ENCODE measurements at regions not wholly inside any gene's neighbourhood (a gene's known extent, or its start where the extent isn't known, plus 50 kb on each side); places are given as distances from the start of the nearest gene placed in this dataset.
"Not testable (repeated sequence)": the region's sequence is repeated elsewhere in the genome, so short reads cannot be mapped to it uniquely, and the experiment has no call there.

DNA sequence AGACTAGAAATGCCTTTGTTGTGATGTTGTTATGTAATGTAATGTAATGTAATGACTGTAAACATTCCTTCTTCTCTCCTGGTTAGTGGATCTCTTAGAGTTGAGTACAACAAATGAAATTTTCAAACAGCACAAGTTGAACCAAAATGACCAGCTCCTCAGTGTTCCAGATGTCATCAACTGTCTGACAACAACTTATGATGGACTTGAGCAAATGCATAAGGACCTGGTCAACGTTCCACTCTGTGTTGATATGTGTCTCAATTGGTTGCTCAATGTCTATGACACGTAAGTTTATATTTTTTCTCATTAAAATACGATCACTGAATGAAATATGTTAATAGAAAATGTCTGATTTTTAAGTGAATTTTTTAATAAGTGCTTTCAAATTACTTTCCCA is 496.7 kb downstream of the UTRN start:
- no peak overlapping the region for H3K27ac ChIP-seq
- no peaks in the 10 kb centered on the region for H3K9me3 ChIP-seq (ENCODE audit: severe bottlenecking)
- no peak overlapping the region for H3K4me3 ChIP-seq (ENCODE audit: low read depth, low read length)
- H3K36me3 ChIP-seq, result no peaks in the 10 kb centered on the region
- TF ChIP-seq, protein P1, sequence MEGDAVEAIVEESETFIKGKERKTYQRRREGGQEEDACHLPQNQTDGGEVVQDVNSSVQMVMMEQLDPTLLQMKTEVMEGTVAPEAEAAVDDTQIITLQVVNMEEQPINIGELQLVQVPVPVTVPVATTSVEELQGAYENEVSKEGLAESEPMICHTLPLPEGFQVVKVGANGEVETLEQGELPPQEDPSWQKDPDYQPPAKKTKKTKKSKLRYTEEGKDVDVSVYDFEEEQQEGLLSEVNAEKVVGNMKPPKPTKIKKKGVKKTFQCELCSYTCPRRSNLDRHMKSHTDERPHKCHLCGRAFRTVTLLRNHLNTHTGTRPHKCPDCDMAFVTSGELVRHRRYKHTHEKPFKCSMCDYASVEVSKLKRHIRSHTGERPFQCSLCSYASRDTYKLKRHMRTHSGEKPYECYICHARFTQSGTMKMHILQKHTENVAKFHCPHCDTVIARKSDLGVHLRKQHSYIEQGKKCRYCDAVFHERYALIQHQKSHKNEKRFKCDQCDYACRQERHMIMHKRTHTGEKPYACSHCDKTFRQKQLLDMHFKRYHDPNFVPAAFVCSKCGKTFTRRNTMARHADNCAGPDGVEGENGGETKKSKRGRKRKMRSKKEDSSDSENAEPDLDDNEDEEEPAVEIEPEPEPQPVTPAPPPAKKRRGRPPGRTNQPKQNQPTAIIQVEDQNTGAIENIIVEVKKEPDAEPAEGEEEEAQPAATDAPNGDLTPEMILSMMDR (IDR thresholded peaks at IDR 0.05; ENCODE audit: low read depth, low read length), result no peak
- H3K27me3 ChIP-seq (ENCODE audit: insufficient read depth, low read depth, severe bottlenecking), result no peaks in the 10 kb centered on the region
- no peak for DNase-seq

DNA sequence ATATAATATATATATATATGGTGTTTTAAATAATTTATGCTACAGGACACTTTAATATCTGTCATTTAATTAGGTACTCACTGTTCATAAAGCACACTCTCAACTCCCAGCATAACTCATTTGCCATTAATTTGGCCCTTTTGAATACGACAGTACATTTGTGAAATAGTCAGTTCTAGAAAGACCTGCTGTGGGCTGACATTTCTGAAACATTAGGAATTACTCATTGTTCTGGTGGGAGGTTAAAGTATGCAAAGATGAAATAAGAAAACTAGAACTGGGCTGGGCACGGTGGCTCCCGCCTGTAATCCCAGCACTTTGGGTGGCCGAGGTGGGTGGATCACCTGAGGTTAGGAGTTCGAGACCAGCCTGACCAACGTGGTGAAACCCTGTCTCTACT is 497.5 kb downstream of the UTRN start:
- no peaks in the 10 kb centered on the region for H3K27me3 ChIP-seq (ENCODE audit: insufficient read depth, low read depth, severe bottlenecking)
- no peak for DNase-seq
- no peaks in the 10 kb centered on the region for H3K9me3 ChIP-seq (ENCODE audit: severe bottlenecking)
- TF ChIP-seq, protein P1 (IDR thresholded peaks at IDR 0.05; ENCODE audit: low read depth, low read length), result no peak
- no peaks in the 10 kb centered on the region for H3K36me3 ChIP-seq
- H3K27ac ChIP-seq, result no peak overlapping the region
- no peak overlapping the region for H3K4me3 ChIP-seq (ENCODE audit: low read depth, low read length)

DNA sequence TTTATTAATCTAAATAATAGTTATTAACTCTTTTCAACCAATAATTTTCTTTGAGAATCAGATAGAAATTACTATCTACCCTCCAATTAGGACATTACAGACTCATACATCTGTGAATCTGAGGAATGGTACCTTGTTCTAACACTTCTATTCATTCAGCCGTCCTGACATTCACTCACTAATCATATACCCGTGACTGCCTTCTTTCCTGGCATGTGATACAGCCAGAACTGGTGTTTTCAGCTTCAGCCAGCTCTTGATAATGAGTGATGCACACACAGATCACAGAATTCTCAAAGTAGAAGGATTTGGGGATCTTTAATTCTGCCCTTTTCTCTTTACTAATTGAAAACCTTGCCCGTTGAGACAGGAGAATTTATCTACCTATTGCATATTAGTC is 499.9 kb downstream of the UTRN start:
- H3K27ac ChIP-seq, result no peak overlapping the region
- no peaks in the 10 kb centered on the region for H3K9me3 ChIP-seq (ENCODE audit: severe bottlenecking)
- no peak overlapping the region for H3K4me3 ChIP-seq (ENCODE audit: low read depth, low read length)
- TF ChIP-seq, protein P1 (IDR thresholded peaks at IDR 0.05; ENCODE audit: low read depth, low read length), result no peak
- no peaks in the 10 kb centered on the region for H3K36me3 ChIP-seq
- H3K27me3 ChIP-seq (ENCODE audit: insufficient read depth, low read depth, severe bottlenecking), result no peaks in the 10 kb centered on the region
- DNase-seq, result no peak

DNA sequence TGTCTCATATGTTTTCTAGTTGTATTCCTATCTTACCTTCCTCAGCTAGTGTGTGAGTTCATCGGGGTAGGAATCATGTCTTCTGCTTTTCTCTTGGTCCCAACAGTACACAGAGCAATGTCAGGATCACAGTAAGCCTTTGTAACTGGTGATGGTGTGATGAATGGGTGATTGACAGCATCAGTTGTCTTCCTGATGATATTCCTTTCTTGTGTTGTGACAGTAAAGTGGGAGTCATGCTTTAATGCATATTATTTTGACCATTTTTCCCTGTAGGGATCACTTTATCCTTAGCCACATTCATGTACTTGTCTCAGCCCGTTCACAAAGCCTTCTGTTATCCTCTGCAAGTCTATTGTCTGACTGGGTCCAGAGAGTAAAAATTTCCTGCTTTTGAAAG is 501.7 kb downstream of the UTRN start:
- Histone ChIP-seq H3K36me3 (no peaks in the 10 kb centered on the region), H3K27ac (no peak overlapping the region), H3K9me3 (ENCODE audit: severe bottlenecking) (no peaks in the 10 kb centered on the region), H3K4me3 (ENCODE audit: low read depth, low read length) (no peak overlapping the region), H3K27me3 (ENCODE audit: insufficient read depth, low read depth, severe bottlenecking) (no peaks in the 10 kb centered on the region)
- no peak for DNase-seq
- TF ChIP-seq, protein P1 (IDR thresholded peaks at IDR 0.05; ENCODE audit: low read depth, low read length), result no peak

DNA sequence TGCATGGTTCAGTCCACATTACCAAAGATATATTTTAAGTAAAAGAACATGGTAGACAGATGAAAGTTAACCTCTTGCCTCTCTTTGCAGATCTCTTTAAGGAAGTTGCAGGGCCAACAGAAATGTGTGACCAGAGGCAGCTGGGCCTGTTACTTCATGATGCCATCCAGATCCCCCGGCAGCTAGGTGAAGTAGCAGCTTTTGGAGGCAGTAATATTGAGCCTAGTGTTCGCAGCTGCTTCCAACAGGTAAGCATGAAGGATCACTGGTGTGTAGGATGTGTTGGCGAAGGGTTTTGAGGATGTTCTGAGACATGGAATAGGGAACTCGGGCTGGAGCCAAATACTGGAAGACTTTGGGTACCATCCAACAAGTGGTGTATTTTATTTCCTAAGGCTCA is 508.6 kb downstream of the UTRN start:
- TF ChIP-seq, protein P1 (IDR thresholded peaks at IDR 0.05; ENCODE audit: low read depth, low read length), result no peak
- H3K27ac ChIP-seq, result no peak overlapping the region
- H3K36me3 ChIP-seq, result no peaks in the 10 kb centered on the region
- no peak overlapping the region for H3K4me3 ChIP-seq (ENCODE audit: low read depth, low read length)
- no peaks in the 10 kb centered on the region for H3K27me3 ChIP-seq (ENCODE audit: insufficient read depth, low read depth, severe bottlenecking)
- DNase-seq, result no peak
- no peaks in the 10 kb centered on the region for H3K9me3 ChIP-seq (ENCODE audit: severe bottlenecking)

DNA sequence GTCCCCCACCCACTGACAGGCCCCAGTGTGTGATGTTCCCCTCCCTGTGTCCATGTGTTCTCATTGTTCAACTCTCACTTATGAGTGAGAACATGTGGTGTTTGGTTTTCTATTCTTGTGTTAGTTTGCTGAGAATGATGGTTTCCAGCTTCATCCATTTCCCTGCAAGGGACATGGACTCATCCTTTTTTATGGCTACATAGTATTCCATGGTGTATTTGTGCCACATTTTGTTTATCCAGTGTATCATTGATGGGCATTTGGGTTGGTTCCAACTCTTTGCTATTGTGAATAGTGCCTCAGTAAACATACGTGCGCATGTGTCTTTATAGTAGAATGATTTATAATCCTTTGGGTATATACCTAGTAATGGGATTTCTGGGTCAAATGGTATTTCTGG is 509.9 kb downstream of the UTRN start:
- H3K27ac ChIP-seq; H3K4me3 ChIP-seq (ENCODE audit: low read depth, low read length); H3K9me3 ChIP-seq (ENCODE audit: severe bottlenecking); DNase-seq; H3K27me3 ChIP-seq (ENCODE audit: insufficient read depth, low read depth, severe bottlenecking); H3K36me3 ChIP-seq: not testable (repeated sequence)

Measured in WERI-Rb-1 (cell line).